ENCODE measurements at regions not wholly inside any gene's neighbourhood (a gene's known extent, or its start where the extent isn't known, plus 50 kb on each side); places are given as distances from the start of the nearest gene placed in this dataset.

GRCh38 chr5:24272741-24273140 is 372.0 kb downstream of the CDH10 start:
- no peak for DNase-seq

GRCh38 chr5:24280215-24280614 is 364.6 kb downstream of the CDH10 start:
- no peak for DNase-seq

- DNase-seq = no peak
Observed at GRCh38 chr5:24281818-24282217, 363.0 kb downstream of the CDH10 start.

- no peak for DNase-seq
Observed at GRCh38 chr5:24289582-24290335, 355.0 kb downstream of the CDH10 start.

- DNase-seq = no peak
Observed at GRCh38 chr5:24290536-24290935, 354.2 kb downstream of the CDH10 start.

- no peak for DNase-seq
Observed at GRCh38 chr5:24291916-24292315, 352.9 kb downstream of the CDH10 start.

- no peak for DNase-seq
Observed at GRCh38 chr5:24294333-24294732, 350.4 kb downstream of the CDH10 start.

- DNase-seq = no peak
Observed at GRCh38 chr5:24314106-24314505, 330.7 kb downstream of the CDH10 start.

GRCh38 chr5:24320643-24321042 is 324.1 kb downstream of the CDH10 start:
- DNase-seq = no peak

GRCh38 chr5:24325306-24325832 is 319.4 kb downstream of the CDH10 start:
- DNase-seq = no peak

- no peak for DNase-seq
Observed at GRCh38 chr5:24331531-24331930, 313.2 kb downstream of the CDH10 start.

- DNase-seq = no peak
Observed at GRCh38 chr5:24347158-24347557, 297.6 kb downstream of the CDH10 start.

- no peak for DNase-seq
Observed at GRCh38 chr5:24351285-24351684, 293.5 kb downstream of the CDH10 start.

- no peak for DNase-seq
Observed at GRCh38 chr5:24353016-24353415, 291.8 kb downstream of the CDH10 start.

GRCh38 chr5:24353611-24354010 is 291.2 kb downstream of the CDH10 start:
- DNase-seq = no peak

GRCh38 chr5:24363789-24364481 is 280.8 kb downstream of the CDH10 start:
- DNase-seq = no peak

GRCh38 chr5:24364711-24365110 is 280.1 kb downstream of the CDH10 start:
- DNase-seq = no peak

GRCh38 chr5:24365406-24365805 is 279.4 kb downstream of the CDH10 start:
- DNase-seq = no peak

- DNase-seq = no peak
Observed at GRCh38 chr5:24367216-24367615, 277.6 kb downstream of the CDH10 start.

- DNase-seq = no peak
Observed at GRCh38 chr5:24368115-24368514, 276.7 kb downstream of the CDH10 start.

- no peak for DNase-seq
Observed at GRCh38 chr5:24376210-24376609, 268.6 kb downstream of the CDH10 start.

GRCh38 chr5:24376616-24377015 is 268.2 kb downstream of the CDH10 start:
- DNase-seq = no peak

GRCh38 chr5:24381861-24382489 is 262.8 kb downstream of the CDH10 start:
- DNase-seq = no peak

GRCh38 chr5:24385070-24385469 is 259.7 kb downstream of the CDH10 start:
- no peak for DNase-seq

Data from activated gamma-delta T cell (primary cell).